GM18519 (cell line): ENCODE measurements at regions not wholly inside any gene's neighbourhood (a gene's known extent, or its start where the extent isn't known, plus 50 kb on each side); places are given as distances from the start of the nearest gene placed in this dataset.

Experiments used
- ATAC-seq: cut with Tn5 transposase; IDR thresholded peaks from one replicate; pipeline ENCODE4 v1.9.1; 2021; ENCODE audit warnings: mild to moderate bottlenecking, moderate library complexity; ENCODE audit not compliant: unreplicated experiment, low FRiP score

- no peak for ATAC-seq
These were observed 54.5 kb downstream of the ADRA2A start for GRCh38 chr10:111131168-111131799.

- ATAC-seq: no peak
These were observed 60.2 kb downstream of the ADRA2A start for GRCh38 chr10:111137007-111137406.

GRCh38 chr10:111137587-111137986 lies 60.8 kb downstream of the ADRA2A start:
- no peak for ATAC-seq

- no peak for ATAC-seq
These were observed 61.7 kb downstream of the ADRA2A start for GRCh38 chr10:111138544-111138943.

GRCh38 chr10:111139567-111139966 lies 62.7 kb downstream of the ADRA2A start:
- no peak for ATAC-seq

GRCh38 chr10:111142092-111142768 lies 65.4 kb downstream of the ADRA2A start:
- no peak for ATAC-seq

- ATAC-seq: no peak
These were observed 69.3 kb downstream of the ADRA2A start for GRCh38 chr10:111146025-111146640.

GRCh38 chr10:111148025-111148424 lies 71.2 kb downstream of the ADRA2A start:
- no peak for ATAC-seq

GRCh38 chr10:111148440-111148839 lies 71.6 kb downstream of the ADRA2A start:
- no peak for ATAC-seq

- no peak for ATAC-seq
These were observed 73.9 kb downstream of the ADRA2A start for GRCh38 chr10:111150691-111151090.

GRCh38 chr10:111151595-111152307 lies 74.9 kb downstream of the ADRA2A start:
- no peak for ATAC-seq

GRCh38 chr10:111156754-111157153 lies 79.9 kb downstream of the ADRA2A start:
- no peak for ATAC-seq

GRCh38 chr10:111158595-111158994 lies 81.8 kb downstream of the ADRA2A start:
- ATAC-seq: no peak

GRCh38 chr10:111161109-111161874 lies 84.5 kb downstream of the ADRA2A start:
- no peak for ATAC-seq

- no peak for ATAC-seq
These were observed 94.4 kb downstream of the ADRA2A start for GRCh38 chr10:111171183-111171582.

- no peak for ATAC-seq
These were observed 99.0 kb downstream of the ADRA2A start for GRCh38 chr10:111175787-111176186.

GRCh38 chr10:111177379-111177778 lies 100.5 kb downstream of the ADRA2A start:
- ATAC-seq: no peak

GRCh38 chr10:111179514-111179913 lies 102.7 kb downstream of the ADRA2A start:
- no peak for ATAC-seq

- ATAC-seq: no peak
These were observed 109.5 kb downstream of the ADRA2A start for GRCh38 chr10:111186358-111186757.

- ATAC-seq: no peak
These were observed 110.3 kb downstream of the ADRA2A start for GRCh38 chr10:111187096-111187495.

GRCh38 chr10:111199587-111199986 lies 122.8 kb downstream of the ADRA2A start:
- no peak for ATAC-seq
